ENCODE measurements at regions not wholly inside any gene's neighbourhood (a gene's known extent, or its start where the extent isn't known, plus 50 kb on each side); places are given as distances from the start of the nearest gene placed in this dataset.

GRCh38 chr1:226799634-226800281 lies 60.7 kb upstream of the ITPKB start:
- TF ChIP-seq, protein P1, sequence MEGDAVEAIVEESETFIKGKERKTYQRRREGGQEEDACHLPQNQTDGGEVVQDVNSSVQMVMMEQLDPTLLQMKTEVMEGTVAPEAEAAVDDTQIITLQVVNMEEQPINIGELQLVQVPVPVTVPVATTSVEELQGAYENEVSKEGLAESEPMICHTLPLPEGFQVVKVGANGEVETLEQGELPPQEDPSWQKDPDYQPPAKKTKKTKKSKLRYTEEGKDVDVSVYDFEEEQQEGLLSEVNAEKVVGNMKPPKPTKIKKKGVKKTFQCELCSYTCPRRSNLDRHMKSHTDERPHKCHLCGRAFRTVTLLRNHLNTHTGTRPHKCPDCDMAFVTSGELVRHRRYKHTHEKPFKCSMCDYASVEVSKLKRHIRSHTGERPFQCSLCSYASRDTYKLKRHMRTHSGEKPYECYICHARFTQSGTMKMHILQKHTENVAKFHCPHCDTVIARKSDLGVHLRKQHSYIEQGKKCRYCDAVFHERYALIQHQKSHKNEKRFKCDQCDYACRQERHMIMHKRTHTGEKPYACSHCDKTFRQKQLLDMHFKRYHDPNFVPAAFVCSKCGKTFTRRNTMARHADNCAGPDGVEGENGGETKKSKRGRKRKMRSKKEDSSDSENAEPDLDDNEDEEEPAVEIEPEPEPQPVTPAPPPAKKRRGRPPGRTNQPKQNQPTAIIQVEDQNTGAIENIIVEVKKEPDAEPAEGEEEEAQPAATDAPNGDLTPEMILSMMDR (IDR thresholded peaks at IDR 0.05): no peak
- TF ChIP-seq POLR2A (IDR thresholded peaks at IDR 0.05): no peak
